ENCODE measurements at regions not wholly inside any gene's neighbourhood (a gene's known extent, or its start where the extent isn't known, plus 50 kb on each side); places are given as distances from the start of the nearest gene placed in this dataset.

- no peaks in the 10 kb centered on the region for H3K4me1 ChIP-seq
- no peak for DNase-seq
- TF ChIP-seq CTCF (IDR thresholded peaks at IDR 0.05) (no peak), POLR2A (IDR thresholded peaks at IDR 0.05) (no peak)
- no peaks in the 10 kb centered on the region for H3K36me3 ChIP-seq
- H3K27ac ChIP-seq, result no peak overlapping the region
- intact Hi-C loops (cut with DNase I; ENCODE audit: low total_unique reads), result no loop called here
- no peaks in the 10 kb centered on the region for H3K9me3 ChIP-seq
- H3K27me3 ChIP-seq, result no peaks in the 10 kb centered on the region
- no peak overlapping the region for H3K4me3 ChIP-seq
Measured at GRCh38 chr6:138026342-138026741, 80.9 kb downstream of the PERP start.

GRCh38 chr6:138028893-138029292 lies 78.3 kb downstream of the PERP start:
- no peaks in the 10 kb centered on the region for H3K4me1 ChIP-seq
- H3K9me3 ChIP-seq, result no peaks in the 10 kb centered on the region
- no peak for DNase-seq
- TF ChIP-seq CTCF (IDR thresholded peaks at IDR 0.05) (no peak), POLR2A (IDR thresholded peaks at IDR 0.05) (no peak)
- H3K36me3 ChIP-seq, result no peaks in the 10 kb centered on the region
- H3K4me3 ChIP-seq, result no peak overlapping the region
- intact Hi-C loops (cut with DNase I; ENCODE audit: low total_unique reads), result no loop called here
- H3K27me3 ChIP-seq, result no peaks in the 10 kb centered on the region
- H3K27ac ChIP-seq, result no peak overlapping the region

GRCh38 chr6:138030872-138031271 lies 76.3 kb downstream of the PERP start:
- no peaks in the 10 kb centered on the region for H3K27me3 ChIP-seq
- no peak overlapping the region for H3K4me3 ChIP-seq
- no peaks in the 10 kb centered on the region for H3K9me3 ChIP-seq
- H3K4me1 ChIP-seq, result no peaks in the 10 kb centered on the region
- TF ChIP-seq POLR2A (IDR thresholded peaks at IDR 0.05) (no peak), CTCF (IDR thresholded peaks at IDR 0.05) (no peak)
- DNase-seq, result no peak
- H3K36me3 ChIP-seq, result no peaks in the 10 kb centered on the region
- no peak overlapping the region for H3K27ac ChIP-seq
- intact Hi-C loops (cut with DNase I; ENCODE audit: low total_unique reads), result no loop called here

- Histone ChIP-seq H3K36me3 (no peaks in the 10 kb centered on the region), H3K27ac (no peak overlapping the region), H3K9me3 (no peaks in the 10 kb centered on the region), H3K4me1 (no peaks in the 10 kb centered on the region), H3K27me3 (no peaks in the 10 kb centered on the region), H3K4me3 (no peak overlapping the region)
- TF ChIP-seq POLR2A (IDR thresholded peaks at IDR 0.05) (no peak), CTCF (IDR thresholded peaks at IDR 0.05) (no peak)
- intact Hi-C loops (cut with DNase I; ENCODE audit: low total_unique reads), result no loop called here
- no peak for DNase-seq
Measured at GRCh38 chr6:138031417-138031816, 75.8 kb downstream of the PERP start.

- H3K36me3 ChIP-seq, result no peaks in the 10 kb centered on the region
- H3K27ac ChIP-seq, result no peak overlapping the region
- H3K27me3 ChIP-seq, result no peaks in the 10 kb centered on the region
- H3K4me1 ChIP-seq, result no peaks in the 10 kb centered on the region
- intact Hi-C loops (cut with DNase I; ENCODE audit: low total_unique reads), result no loop called here
- H3K9me3 ChIP-seq, result no peaks in the 10 kb centered on the region
- TF ChIP-seq POLR2A (IDR thresholded peaks at IDR 0.05) (no peak), CTCF (IDR thresholded peaks at IDR 0.05) (no peak)
- DNase-seq, result no peak
- H3K4me3 ChIP-seq, result no peak overlapping the region
Measured at GRCh38 chr6:138031850-138032249, 75.4 kb downstream of the PERP start.

All from uterus (tissue), 3 donors.